HEK293 (cell line): ENCODE measurements at regions not wholly inside any gene's neighbourhood (a gene's known extent, or its start where the extent isn't known, plus 50 kb on each side); places are given as distances from the start of the nearest gene placed in this dataset.

ENCODE experiments used
- CTCF ChIP-seq: fragments of 450-650 bp; formaldehyde crosslinking; IDR thresholded peaks from 2 replicates; pipeline ENCODE4 v1.5.1; 2016; ENCODE audit warnings: missing biosample characterization, missing genetic modification characterization
- GFI1B ChIP-seq: fragments of 450-650 bp; formaldehyde crosslinking; IDR thresholded peaks from 2 replicates; pipeline ENCODE4 v1.5.1; 2016; ENCODE audit warnings: missing biosample characterization, missing genetic modification characterization
- KLF7 ChIP-seq: fragments of 450-650 bp; formaldehyde crosslinking; IDR thresholded peaks from 2 replicates; pipeline ENCODE4 v1.5.1; 2016; ENCODE audit warnings: missing biosample characterization, missing genetic modification characterization, borderline replicate concordance
- REST ChIP-seq: fragments of 450-650 bp; formaldehyde crosslinking; IDR thresholded peaks from 2 replicates; pipeline ENCODE4 v1.5.1; 2016; ENCODE audit warnings: missing biosample characterization, missing genetic modification characterization
- TCF7L2 ChIP-seq: IDR thresholded peaks from 2 replicates; pipeline ENCODE4 v1.6.1; 2011; ENCODE audit warnings: low read depth, mild to moderate bottlenecking, inconsistent platforms, low read length, moderate library complexity, borderline replicate concordance
- YY1 ChIP-seq: fragments of 450-650 bp; formaldehyde crosslinking; IDR thresholded peaks from 2 replicates; pipeline ENCODE4 v1.5.1; 2018; ENCODE audit warnings: missing biosample characterization, missing genetic modification characterization
- ZBTB49 ChIP-seq: fragments of 450-650 bp; formaldehyde crosslinking; IDR thresholded peaks from 2 replicates; pipeline ENCODE4 v1.5.1; 2016; ENCODE audit warnings: missing biosample characterization, missing genetic modification characterization, low read depth
- ZBTB6 ChIP-seq: fragments of 450-650 bp; formaldehyde crosslinking; IDR thresholded peaks from 2 replicates; pipeline ENCODE4 v1.5.1; 2017; ENCODE audit warnings: missing biosample characterization, missing genetic modification characterization
- ZNF169 ChIP-seq: fragments of 450-650 bp; formaldehyde crosslinking; IDR thresholded peaks from 2 replicates; pipeline ENCODE4 v1.5.1; 2016; ENCODE audit warnings: missing biosample characterization, missing genetic modification characterization
- ZNF350 ChIP-seq: fragments of 450-650 bp; formaldehyde crosslinking; IDR thresholded peaks from 2 replicates; pipeline ENCODE4 v1.5.0; 2017; ENCODE audit warnings: missing biosample characterization, mild to moderate bottlenecking, missing genetic modification characterization
- ZNF354C ChIP-seq: fragments of 450-650 bp; formaldehyde crosslinking; IDR thresholded peaks from 2 replicates; pipeline ENCODE4 v1.5.1; 2016; ENCODE audit warnings: missing biosample characterization, missing genetic modification characterization, low read depth, borderline replicate concordance
- ZNF510 ChIP-seq: fragments of 450-650 bp; formaldehyde crosslinking; IDR thresholded peaks from 2 replicates; pipeline ENCODE4 v1.5.1; 2018; ENCODE audit warnings: mild to moderate bottlenecking, missing genetic modification characterization, missing biosample characterization; ENCODE audit not compliant: insufficient replicate concordance
- ZNF560 ChIP-seq: fragments of 450-650 bp; formaldehyde crosslinking; IDR thresholded peaks from 2 replicates; pipeline ENCODE4 v1.5.1; 2017; ENCODE audit warnings: missing biosample characterization, missing genetic modification characterization, borderline replicate concordance
- ZNF837 ChIP-seq: fragments of 450-650 bp; formaldehyde crosslinking; IDR thresholded peaks from 2 replicates; pipeline ENCODE4 v1.5.1; 2016; ENCODE audit warnings: missing biosample characterization, missing genetic modification characterization

GRCh38 chr20:51128198-51128597, 105.3 kb upstream of the KCNG1 start:
- TF ChIP-seq GFI1B (tag by site-specific recombination): no peak
- TF ChIP-seq TCF7L2: no peak
- no peak for TF ChIP-seq CTCF (tag by site-specific recombination)
- no peak for TF ChIP-seq ZNF560 (tag by site-specific recombination)
- no peak for TF ChIP-seq YY1 (tag by site-specific recombination)
- no peak for TF ChIP-seq ZBTB49 (tag by site-specific recombination)
- no peak for TF ChIP-seq ZBTB6 (tag by site-specific recombination)
- no peak for TF ChIP-seq ZNF354C (tag by site-specific recombination)
- TF ChIP-seq KLF7: no peak
- TF ChIP-seq ZNF837: no peak
- TF ChIP-seq ZNF169 (tag by site-specific recombination): no peak
- no peak for TF ChIP-seq ZNF350 (tag by site-specific recombination)
- TF ChIP-seq ZNF510 (tag by site-specific recombination): no peak
- no peak for TF ChIP-seq REST
